ENCODE measurements at regions not wholly inside any gene's neighbourhood (a gene's known extent, or its start where the extent isn't known, plus 50 kb on each side); places are given as distances from the start of the nearest gene placed in this dataset.
"Not testable (repeated sequence)": the region's sequence is repeated elsewhere in the genome, so short reads cannot be mapped to it uniquely, and the experiment has no call there.

- DNase-seq: no peak
Measured at GRCh38 chr3:144650380-144650779, 678.8 kb downstream of the DIPK2A start.

- no peak for DNase-seq
Measured at GRCh38 chr3:144652573-144652972, 681.0 kb downstream of the DIPK2A start.

GRCh38 chr3:144655423-144655822, 683.8 kb downstream of the DIPK2A start:
- no peak for DNase-seq

GRCh38 chr3:144660186-144660585, 688.6 kb downstream of the DIPK2A start:
- no peak for DNase-seq

GRCh38 chr3:144662729-144663128, 691.1 kb downstream of the DIPK2A start:
- DNase-seq: no peak

- no peak for DNase-seq
Measured at GRCh38 chr3:144663456-144664436, 692.1 kb downstream of the DIPK2A start.

GRCh38 chr3:144665567-144666053, 694.0 kb downstream of the DIPK2A start:
- no peak for DNase-seq

- DNase-seq: no peak
Measured at GRCh38 chr3:144670571-144670970, 698.9 kb downstream of the DIPK2A start.

GRCh38 chr3:144677103-144677502, 705.5 kb downstream of the DIPK2A start:
- no peak for DNase-seq

- no peak for DNase-seq
Measured at GRCh38 chr3:144683065-144683464, 711.4 kb downstream of the DIPK2A start.

- DNase-seq: no peak
Measured at GRCh38 chr3:144687862-144688261, 716.2 kb downstream of the DIPK2A start.

GRCh38 chr3:144692488-144692887, 720.9 kb downstream of the DIPK2A start:
- no peak for DNase-seq

GRCh38 chr3:144708437-144708836, 736.8 kb downstream of the DIPK2A start:
- DNase-seq: no peak

- no peak for DNase-seq
Measured at GRCh38 chr3:144737281-144737680, 765.7 kb downstream of the DIPK2A start.

GRCh38 chr3:144743225-144743668, 771.6 kb downstream of the DIPK2A start:
- DNase-seq: no peak

GRCh38 chr3:144744473-144744872, 772.9 kb downstream of the DIPK2A start:
- DNase-seq: no peak

- DNase-seq: no peak
Measured at GRCh38 chr3:144746631-144747030, 775.0 kb downstream of the DIPK2A start.

- DNase-seq: not testable (repeated sequence)
Measured at GRCh38 chr3:144749536-144750253, 778.1 kb downstream of the DIPK2A start.

GRCh38 chr3:144754076-144754783, 782.6 kb downstream of the DIPK2A start:
- DNase-seq: no peak

GRCh38 chr3:144756704-144757440, 785.2 kb downstream of the DIPK2A start:
- no peak for DNase-seq

- no peak for DNase-seq
Measured at GRCh38 chr3:144760831-144761230, 789.2 kb downstream of the DIPK2A start.

- no peak for DNase-seq
Measured at GRCh38 chr3:144762091-144762490, 790.5 kb downstream of the DIPK2A start.

Data from right forelimb (tissue), 1 donor.